Cerebellar cortex (tissue), 1 donor: ENCODE measurements at regions not wholly inside any gene's neighbourhood (a gene's known extent, or its start where the extent isn't known, plus 50 kb on each side); places are given as distances from the start of the nearest gene placed in this dataset.
A peak's percentile ranks its signal among the peaks of the same experiment; 100 is the strongest.

Experiments used
- DNase-seq: peaks from one replicate; pipeline ENCODE4 v3.0.0-alpha.2; 2015; ENCODE audit warnings: low spot score

DNA sequence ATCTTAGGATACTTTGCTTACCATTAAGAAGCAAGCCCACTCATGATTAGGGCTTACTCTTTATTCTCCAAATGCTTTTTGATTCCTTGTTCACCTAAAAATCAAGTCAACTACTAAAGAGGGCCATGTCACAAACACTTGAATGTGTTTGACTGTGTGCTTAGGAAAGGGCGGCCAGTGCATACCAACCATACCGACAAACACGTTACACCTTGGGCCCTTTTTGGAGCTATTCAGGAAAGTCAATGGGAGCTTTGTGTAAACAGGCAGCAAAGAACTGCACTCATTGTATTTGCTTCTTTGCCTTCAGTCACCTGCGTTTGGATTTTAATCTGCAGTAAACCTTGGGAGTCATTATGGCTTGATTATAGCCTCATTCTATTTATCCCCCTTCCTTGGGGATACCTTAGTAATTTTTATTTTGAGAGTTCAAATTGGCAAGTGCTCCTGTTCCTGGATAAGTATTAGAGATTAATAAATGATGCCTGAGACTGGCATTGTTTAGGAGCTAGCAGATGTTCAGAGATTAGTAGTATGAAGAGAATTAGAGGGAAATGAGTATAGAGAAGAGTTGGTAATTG, 102.6 kb upstream of the HDGFL1 start:
- no peak for DNase-seq

DNA sequence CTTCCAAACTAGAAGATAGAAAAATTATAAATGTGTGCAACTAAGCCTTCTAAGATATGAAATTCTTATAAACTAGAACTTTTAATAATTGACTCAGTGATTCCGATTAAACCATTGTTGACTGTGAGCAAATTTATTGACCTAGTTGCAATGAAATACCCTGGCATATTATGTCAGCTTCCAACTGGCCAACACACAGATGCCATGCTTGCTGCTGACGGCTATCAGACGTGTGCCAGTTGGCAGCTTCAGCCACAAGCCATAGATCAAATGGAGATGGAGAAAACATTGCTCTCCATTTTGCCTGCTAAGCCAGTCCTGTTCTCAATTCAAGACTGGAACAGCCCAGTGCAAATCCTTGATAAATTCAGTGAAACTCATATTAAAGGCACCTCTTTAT, 101.7 kb upstream of the HDGFL1 start:
- peak; percentile 76 for DNase-seq

DNA sequence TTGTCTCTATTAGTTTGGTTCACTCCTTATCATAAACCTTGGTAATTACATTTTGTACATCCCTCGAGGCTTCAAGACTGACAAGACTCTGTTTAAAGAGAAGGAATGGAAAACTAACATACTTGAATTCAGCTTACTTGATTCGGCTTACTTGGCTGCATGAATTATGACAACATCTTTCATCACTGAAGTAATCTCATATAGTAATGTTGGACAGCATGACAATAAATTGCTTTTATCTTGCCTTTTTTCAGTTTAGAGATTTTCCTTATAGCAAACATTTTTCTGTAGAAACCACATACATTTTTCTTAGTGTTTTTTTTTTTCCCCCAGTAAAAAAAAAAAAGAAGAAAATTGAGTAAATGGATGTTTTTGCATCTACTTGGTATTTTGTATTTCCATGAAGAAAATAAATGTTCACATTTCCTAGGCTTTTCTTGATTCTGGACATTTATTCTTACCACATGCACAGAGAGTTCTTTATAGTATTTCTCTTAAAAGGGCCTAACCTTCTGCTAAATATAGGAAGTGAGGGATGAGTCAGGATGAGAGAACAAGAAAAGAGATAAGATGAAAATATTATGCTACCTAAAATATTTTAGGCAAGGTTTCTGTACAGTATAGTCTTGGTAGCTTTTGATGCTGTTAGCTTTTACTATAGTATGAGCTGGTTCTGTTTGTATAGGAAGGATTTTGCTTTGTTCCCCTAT, 101.0 kb upstream of the HDGFL1 start:
- DNase-seq, result no peak

- DNase-seq, result no peak
Measured at GRCh38 chr6:22470454-22471131, 98.8 kb upstream of the HDGFL1 start.

GRCh38 chr6:22471132-22471690, 98.2 kb upstream of the HDGFL1 start:
- DNase-seq, result no peak

- DNase-seq, result no peak
Measured at GRCh38 chr6:22471746-22472145, 97.6 kb upstream of the HDGFL1 start.

- no peak for DNase-seq
Measured at GRCh38 chr6:22473991-22474682, 95.2 kb upstream of the HDGFL1 start.

- no peak for DNase-seq
Measured at GRCh38 chr6:22476811-22477390, 92.5 kb upstream of the HDGFL1 start.

DNA sequence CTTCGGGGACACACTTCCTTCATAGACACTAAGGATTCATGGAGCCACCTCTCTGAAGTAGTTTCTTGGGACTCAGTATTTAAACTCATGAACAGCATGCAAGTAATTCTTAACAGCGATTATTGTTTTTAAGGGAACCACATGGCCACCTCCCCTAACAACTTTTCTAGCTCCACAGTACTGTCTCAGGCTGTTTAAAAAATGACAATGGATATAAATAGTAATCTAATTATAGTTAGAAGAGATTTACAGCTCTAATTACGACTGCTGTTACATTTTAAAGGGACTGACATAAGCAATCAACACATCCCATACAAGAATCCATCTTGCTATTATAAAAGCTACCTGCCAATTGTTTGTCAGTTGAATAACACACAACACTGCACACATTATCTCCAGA, 72.1 kb upstream of the HDGFL1 start:
- no peak for DNase-seq

DNA sequence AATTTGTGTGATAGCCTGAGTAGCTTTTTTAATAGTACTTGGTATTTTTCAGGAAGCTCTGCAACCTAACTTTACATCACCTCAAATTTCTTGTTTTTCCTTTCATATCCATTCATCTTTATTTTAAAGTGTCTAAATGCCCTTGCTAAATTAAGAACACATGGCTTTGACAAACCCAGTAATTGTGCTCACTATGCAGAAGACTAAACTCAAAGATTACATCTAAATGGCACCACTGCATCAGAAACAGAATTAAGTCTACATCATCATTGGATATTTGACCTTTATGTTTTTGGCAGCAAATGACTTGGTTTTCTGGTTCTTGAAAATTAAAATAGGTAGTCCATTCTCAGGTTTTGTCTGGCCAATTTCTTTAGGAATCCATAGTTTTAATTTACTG, 69.6 kb upstream of the HDGFL1 start:
- DNase-seq, result no peak

DNA sequence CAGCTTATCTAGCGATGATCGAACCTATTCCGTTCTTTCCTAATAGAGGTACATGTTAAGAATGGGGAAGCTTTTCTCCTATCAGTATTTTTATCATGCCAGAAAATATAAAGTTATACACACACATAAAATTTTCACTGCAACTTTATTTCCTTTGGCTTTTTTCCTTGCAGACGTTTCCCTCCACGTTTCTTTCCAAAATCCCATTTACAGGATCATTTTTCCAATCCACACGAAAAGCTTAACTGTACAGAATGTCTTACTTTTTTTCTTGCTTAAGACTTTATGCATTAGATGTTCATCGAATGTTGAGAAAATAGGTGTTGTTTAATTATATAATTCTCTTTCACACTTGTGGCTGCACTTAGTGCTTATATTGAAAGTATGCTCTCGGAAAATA, 62.9 kb upstream of the HDGFL1 start:
- DNase-seq, result no peak

GRCh38 chr6:22512686-22513427, 56.5 kb upstream of the HDGFL1 start:
- no peak for DNase-seq

DNA sequence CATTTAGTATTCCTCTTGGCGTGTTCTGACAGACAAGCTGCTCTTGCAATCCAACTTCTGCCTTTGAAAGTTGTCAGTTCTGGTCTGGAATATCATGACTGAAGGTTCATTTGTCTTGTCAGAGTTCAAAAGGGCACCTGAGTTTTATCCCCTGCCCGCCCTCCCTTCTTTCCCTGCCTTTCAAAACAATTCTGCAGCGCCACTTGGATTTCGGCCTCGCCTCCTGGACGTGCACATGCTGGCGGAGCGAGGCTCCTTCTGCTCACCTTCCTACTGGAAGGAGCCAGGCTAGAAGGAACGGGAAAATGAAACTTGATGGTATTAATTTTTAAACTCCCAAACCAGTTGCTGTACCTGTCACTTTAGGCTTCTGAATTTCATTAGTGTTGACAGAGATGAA, 55.7 kb upstream of the HDGFL1 start:
- DNase-seq, result no peak

- DNase-seq, result no peak
Measured at GRCh38 chr6:22519237-22519636, 50.1 kb upstream of the HDGFL1 start.
